AG04449 (cell line): ENCODE measurements at regions not wholly inside any gene's neighbourhood (a gene's known extent, or its start where the extent isn't known, plus 50 kb on each side); places are given as distances from the start of the nearest gene placed in this dataset.
"Not testable (repeated sequence)": the region's sequence is repeated elsewhere in the genome, so short reads cannot be mapped to it uniquely, and the experiment has no call there.

Source experiments
- CTCF ChIA-PET: fragments of 350-600 bp; formaldehyde crosslinking; extraction: SDS; loops from one replicate; lab custom pipeline; 2021; ENCODE audit warnings: antibody characterized with exemption; lab: Yijun Ruan, JAX
- POLR2A ChIA-PET: fragments of 400-600, 350-600 bp; formaldehyde crosslinking; extraction: SDS; loops from one replicate; lab custom pipeline; 2020; ENCODE audit warnings: antibody characterized with exemption, inconsistent platforms; lab: Yijun Ruan, JAX
- DNase-seq: peaks from one replicate; pipeline ENCODE4 v3.0.0-alpha.2; 2010; ENCODE audit warnings: low read depth, low spot score
- H3K4me3 ChIP-seq: 2 replicates; pipeline ENCODE4 v1.5.1; 2011; ENCODE audit warnings: low read depth, mild to moderate bottlenecking, control low read depth, low read length
- CTCF ChIP-seq: IDR thresholded peaks from one replicate; pipeline ENCODE4 v1.5.1; 2011; ENCODE audit warnings: mild to moderate bottlenecking, moderate library complexity, low read length, control low read depth, inconsistent platforms; ENCODE audit not compliant: insufficient read depth; ENCODE audit errors: missing control alignments

DNA sequence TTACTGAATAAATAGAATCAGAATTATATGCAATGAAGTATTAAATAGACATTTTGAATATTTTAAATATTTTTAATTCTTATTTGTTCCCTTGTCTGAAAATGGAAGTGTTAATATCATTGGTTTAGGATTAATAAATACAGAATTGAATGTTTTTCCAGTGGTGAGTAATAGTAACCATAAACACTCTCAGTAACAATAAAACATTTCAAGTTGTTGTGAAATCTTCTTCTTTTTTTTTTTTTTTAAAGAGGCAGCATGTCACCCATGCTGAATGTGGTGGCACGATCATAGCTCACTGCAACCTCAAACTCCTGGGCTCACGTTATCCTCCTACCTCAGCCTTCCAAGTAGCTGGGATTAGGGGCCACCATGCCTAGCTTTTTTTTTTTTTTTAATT, 86.2 kb upstream of the ZBTB18 start:
- ChIA-PET CTCF (interaction anchor here (0.6 kb wide), 1 partner anchor 48 kb away, joined by 3 read pairs; no protein-coding TSS in a partner anchor), POLR2A (no interaction called here)
- no peak for DNase-seq
- no peak overlapping the region for H3K4me3 ChIP-seq
- TF ChIP-seq CTCF: no peak

GRCh38 chr1:243963571-243963970, 87.5 kb upstream of the ZBTB18 start:
- no peak overlapping the region for H3K4me3 ChIP-seq
- no peak for TF ChIP-seq CTCF
- POLR2A ChIA-PET: no interaction called here
- CTCF ChIA-PET: no interaction called here
- no peak for DNase-seq

DNA sequence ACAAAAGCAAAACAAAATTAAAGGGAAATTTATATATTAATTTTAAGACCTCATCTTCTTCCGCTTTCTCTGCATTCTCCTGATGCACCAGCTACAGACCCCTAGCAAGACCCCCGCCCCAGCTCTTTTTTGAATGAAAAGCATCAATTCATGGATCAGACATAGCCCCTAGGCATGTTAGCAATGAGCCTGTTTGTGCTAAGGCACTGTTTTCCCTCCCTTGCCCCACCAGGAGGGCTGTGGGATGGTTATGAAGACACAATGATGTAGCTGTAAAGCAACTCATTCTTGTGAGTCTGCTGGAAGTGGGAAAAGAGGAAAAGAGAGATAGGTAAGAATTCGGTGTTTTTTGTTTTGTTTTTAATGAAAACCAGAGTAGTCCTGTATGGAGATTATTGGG, 88.5 kb upstream of the ZBTB18 start:
- DNase-seq: no peak
- no peak for TF ChIP-seq CTCF
- POLR2A ChIA-PET: no interaction called here
- CTCF ChIA-PET: no interaction called here
- no peak overlapping the region for H3K4me3 ChIP-seq

DNA sequence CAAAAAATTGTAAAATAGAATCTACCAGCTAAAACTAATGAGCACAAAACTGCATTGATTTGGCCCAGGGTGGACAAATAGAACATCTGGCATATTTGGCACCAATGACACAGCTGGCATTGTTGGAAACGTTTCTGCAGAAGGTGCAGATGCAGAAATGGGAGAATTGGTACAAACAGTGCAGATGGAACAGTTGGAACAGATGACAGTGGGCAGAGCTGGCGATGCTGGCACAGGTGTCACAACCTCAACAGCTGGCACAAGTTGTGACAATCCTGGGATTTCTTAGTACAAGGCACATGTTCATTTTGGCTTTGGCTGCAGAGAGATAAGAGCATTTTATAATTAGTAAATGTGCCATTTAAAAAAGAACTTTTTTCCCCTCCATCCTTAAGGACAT, 91.1 kb upstream of the ZBTB18 start:
- ChIA-PET POLR2A (no interaction called here), CTCF (interaction anchor here (0.8 to 1.2 kb wide), 2 partner anchors 41 to 455 kb away, joined by 3 to 4 read pairs; no protein-coding TSS in a partner anchor)
- no peak for TF ChIP-seq CTCF
- DNase-seq: no peak
- H3K4me3 ChIP-seq: no peak overlapping the region

GRCh38 chr1:243957141-243957540, 93.9 kb upstream of the ZBTB18 start:
- POLR2A ChIA-PET: no interaction called here
- no peak for DNase-seq
- H3K4me3 ChIP-seq: no peak overlapping the region
- no peak for TF ChIP-seq CTCF
- CTCF ChIA-PET: no interaction called here

DNA sequence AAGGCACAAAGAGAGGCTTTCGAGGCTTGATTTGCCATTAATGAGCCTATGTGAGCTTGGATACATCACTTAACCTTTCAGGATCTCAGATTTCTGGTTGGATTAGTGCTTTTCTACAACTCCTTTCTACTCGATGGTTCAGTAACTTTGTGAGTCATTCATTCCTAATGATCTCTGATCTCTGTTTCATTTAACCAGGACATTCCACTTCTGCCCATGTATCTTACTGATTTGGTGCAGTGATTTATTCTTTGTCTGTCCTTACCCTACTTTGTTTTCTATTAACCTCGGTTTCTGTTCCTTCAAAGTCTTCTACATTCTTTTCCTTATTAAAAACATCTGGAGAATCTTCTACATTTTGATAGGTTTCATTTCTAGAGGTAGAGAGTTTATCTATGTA, 94.6 kb upstream of the ZBTB18 start:
- ChIA-PET CTCF (no interaction called here), POLR2A (no interaction called here)
- DNase-seq: no peak
- no peak for TF ChIP-seq CTCF
- no peak overlapping the region for H3K4me3 ChIP-seq

DNA sequence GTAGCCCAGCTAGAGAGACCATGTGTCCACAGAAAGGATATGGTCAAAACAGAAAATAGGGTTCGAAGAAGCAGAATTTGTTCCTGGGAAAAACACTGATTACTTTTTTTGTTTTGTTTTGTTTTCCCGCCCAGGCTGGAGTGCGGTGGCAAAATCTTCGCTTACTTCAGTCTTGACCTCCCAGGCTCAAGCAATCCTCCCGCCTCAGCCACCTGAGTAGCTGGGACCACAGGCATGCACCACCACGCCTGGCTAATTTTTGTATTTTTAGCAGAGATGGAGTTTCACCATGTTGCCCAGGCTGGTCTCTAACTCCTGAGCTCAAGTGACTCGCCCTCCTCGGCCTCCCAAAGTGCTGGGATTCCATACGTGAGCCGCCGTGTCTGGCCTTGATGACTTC, 99.9 kb upstream of the ZBTB18 start:
- CTCF ChIA-PET, DNase-seq, POLR2A ChIA-PET: not testable (repeated sequence)

More for the DNA sequence above, 99.9 kb upstream of the ZBTB18 start:
- H3K4me3 ChIP-seq: not testable (repeated sequence)
